OCI-LY1 (cell line): ENCODE measurements at regions not wholly inside any gene's neighbourhood (a gene's known extent, or its start where the extent isn't known, plus 50 kb on each side); places are given as distances from the start of the nearest gene placed in this dataset.

ENCODE experiments used
- EZH2 ChIP-seq: fragments of 200-600 bp; sonication (generic), shearing (Covaris generic); IDR thresholded peaks from 2 replicates; pipeline ENCODE4 v1.8.0; 2017; ENCODE audit warnings: borderline replicate concordance, mixed run types, mild to moderate bottlenecking, antibody characterized with exemption, low read length, moderate library complexity, mixed read lengths
- TF ChIP-seq, protein P1 (sequence below): fragments of 200-600 bp; sonication (generic), shearing (Covaris generic); IDR thresholded peaks from 2 replicates; pipeline ENCODE4 v1.5.1; 2017; ENCODE audit warnings: mild to moderate bottlenecking, antibody characterized with exemption, low read length, moderate library complexity, mixed read lengths

DNA sequence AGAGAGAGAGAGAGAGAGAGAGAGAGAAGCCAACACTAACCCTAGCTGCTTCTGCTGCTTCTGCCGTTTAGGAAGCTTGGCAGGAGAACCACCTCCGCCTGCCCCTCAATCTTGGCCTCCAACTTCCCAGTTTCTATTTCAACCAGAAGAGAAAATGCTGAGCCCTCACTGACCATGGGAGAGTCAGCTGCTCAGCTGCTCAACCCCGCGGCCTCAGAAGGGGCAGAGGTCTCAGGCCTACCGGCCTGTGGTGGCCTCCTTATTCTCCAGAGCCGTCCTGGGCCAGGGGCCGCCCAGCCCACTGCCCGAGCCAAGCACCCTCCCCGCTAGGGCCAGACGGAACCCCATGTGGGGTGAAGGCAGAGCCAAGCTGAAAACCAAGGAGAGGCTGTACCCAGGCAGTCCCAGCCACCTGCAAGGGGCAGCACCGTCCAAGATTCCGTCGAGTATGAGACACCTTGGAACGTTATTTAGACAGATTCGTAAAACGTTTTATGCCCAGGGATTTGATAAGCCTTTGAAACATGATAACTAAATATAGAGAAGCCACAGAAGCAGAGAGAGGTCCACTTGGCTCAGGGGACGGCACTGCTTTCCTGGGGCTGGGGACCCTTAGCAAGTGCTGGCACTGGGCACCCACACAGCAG lies 116.6 kb downstream of the DLL1 start:
- TF ChIP-seq, protein P1, sequence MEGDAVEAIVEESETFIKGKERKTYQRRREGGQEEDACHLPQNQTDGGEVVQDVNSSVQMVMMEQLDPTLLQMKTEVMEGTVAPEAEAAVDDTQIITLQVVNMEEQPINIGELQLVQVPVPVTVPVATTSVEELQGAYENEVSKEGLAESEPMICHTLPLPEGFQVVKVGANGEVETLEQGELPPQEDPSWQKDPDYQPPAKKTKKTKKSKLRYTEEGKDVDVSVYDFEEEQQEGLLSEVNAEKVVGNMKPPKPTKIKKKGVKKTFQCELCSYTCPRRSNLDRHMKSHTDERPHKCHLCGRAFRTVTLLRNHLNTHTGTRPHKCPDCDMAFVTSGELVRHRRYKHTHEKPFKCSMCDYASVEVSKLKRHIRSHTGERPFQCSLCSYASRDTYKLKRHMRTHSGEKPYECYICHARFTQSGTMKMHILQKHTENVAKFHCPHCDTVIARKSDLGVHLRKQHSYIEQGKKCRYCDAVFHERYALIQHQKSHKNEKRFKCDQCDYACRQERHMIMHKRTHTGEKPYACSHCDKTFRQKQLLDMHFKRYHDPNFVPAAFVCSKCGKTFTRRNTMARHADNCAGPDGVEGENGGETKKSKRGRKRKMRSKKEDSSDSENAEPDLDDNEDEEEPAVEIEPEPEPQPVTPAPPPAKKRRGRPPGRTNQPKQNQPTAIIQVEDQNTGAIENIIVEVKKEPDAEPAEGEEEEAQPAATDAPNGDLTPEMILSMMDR: no peak
- no peak for TF ChIP-seq EZH2
